ENCODE measurements at regions not wholly inside any gene's neighbourhood (a gene's known extent, or its start where the extent isn't known, plus 50 kb on each side); places are given as distances from the start of the nearest gene placed in this dataset.
"Not testable (repeated sequence)": the region's sequence is repeated elsewhere in the genome, so short reads cannot be mapped to it uniquely, and the experiment has no call there.

DNA sequence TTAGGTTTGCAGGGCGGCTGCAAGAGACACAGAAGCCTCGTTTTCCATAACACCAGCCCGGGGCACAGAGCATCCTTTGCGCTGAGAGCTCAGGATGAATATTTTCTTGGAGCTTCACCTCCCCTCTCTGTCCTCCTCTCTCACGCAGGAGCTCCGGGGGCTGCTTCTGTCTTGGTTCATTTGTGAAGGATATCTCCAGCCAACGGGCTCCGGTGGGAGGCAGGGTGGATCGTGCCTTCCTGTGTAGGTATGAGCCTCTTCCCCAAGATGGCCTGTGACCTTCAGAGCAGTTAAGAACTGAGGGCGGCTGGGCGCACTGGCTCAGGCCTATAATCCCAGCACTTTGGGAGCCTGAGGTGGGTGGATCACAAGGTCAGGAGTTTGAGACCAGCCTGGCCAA, 319.0 kb upstream of the C1orf174 start:
- no peak for TF ChIP-seq PAX5 (IDR thresholded peaks at IDR 0.05; ENCODE audit: insufficient read depth, low read length, severe bottlenecking)
- TF ChIP-seq TAF1 (IDR thresholded peaks at IDR 0.05; ENCODE audit: low read depth, low read length): no peak
- TF ChIP-seq POLR2A (IDR thresholded peaks at IDR 0.05; ENCODE audit: low read depth, low read length): no peak
- TF ChIP-seq POLR2AphosphoS5 (IDR thresholded peaks at IDR 0.05; ENCODE audit: low read depth, low read length): no peak
- no peak for TF ChIP-seq POU2F2 (IDR thresholded peaks at IDR 0.05; ENCODE audit: low read depth, low read length)
- no peak for TF ChIP-seq SPI1 (IDR thresholded peaks at IDR 0.05; ENCODE audit: low read depth, low read length)
- FAIRE-seq (no peak), DNase-seq (ENCODE audit: insufficient read length, low spot score) (no peak)

DNA sequence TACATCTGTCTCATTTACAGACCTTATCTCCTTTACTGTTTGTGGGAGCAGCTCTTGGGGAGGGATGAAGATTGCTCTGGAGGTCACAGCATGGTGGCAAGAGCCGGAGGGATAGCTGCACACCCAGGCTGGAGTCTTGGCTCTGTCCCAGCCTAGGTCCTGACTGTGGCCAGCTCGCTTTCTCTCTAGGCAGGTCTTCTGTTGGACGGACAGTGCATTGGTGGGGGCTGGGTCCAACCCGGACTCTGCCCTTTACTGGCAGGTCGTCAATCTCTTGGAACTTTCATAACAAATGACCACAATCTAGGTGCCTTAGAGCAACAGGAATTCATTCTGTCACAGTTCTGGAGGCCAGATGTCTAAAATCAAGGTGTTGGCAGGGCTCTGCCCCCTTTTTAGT, 319.8 kb upstream of the C1orf174 start:
- TF ChIP-seq TAF1 (IDR thresholded peaks at IDR 0.05; ENCODE audit: low read depth, low read length) (no peak), PAX5 (IDR thresholded peaks at IDR 0.05; ENCODE audit: insufficient read depth, low read length, severe bottlenecking) (no peak), POLR2A (IDR thresholded peaks at IDR 0.05; ENCODE audit: low read depth, low read length) (no peak), POLR2AphosphoS5 (IDR thresholded peaks at IDR 0.05; ENCODE audit: low read depth, low read length) (no peak), POU2F2 (IDR thresholded peaks at IDR 0.05; ENCODE audit: low read depth, low read length) (no peak), SPI1 (IDR thresholded peaks at IDR 0.05; ENCODE audit: low read depth, low read length) (no peak)
- no peak for DNase-seq (ENCODE audit: insufficient read length, low spot score)
- FAIRE-seq: no peak

DNA sequence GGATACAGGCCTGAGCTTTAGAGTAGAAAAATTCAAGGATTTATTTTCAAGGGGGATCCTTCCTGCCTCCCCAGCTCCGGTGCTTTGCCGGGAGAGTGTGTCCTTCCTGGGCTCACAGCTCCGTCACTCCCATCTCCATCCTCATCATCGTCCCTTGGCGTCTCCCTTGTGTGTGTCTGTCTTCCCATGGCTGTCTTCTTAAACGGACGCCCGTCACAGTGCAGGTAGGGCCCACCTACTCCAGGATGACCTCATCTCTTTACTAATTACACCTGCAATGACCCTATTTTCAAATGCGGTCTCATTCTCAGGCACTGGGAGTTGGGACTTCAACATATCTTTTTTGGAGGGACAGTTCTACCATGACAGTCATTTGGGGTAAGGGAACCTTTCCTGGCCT, 320.3 kb upstream of the C1orf174 start:
- no peak for DNase-seq (ENCODE audit: insufficient read length, low spot score)
- no peak for FAIRE-seq
- no peak for TF ChIP-seq TAF1 (IDR thresholded peaks at IDR 0.05; ENCODE audit: low read depth, low read length)
- TF ChIP-seq PAX5 (IDR thresholded peaks at IDR 0.05; ENCODE audit: insufficient read depth, low read length, severe bottlenecking): no peak
- TF ChIP-seq SPI1 (IDR thresholded peaks at IDR 0.05; ENCODE audit: low read depth, low read length): no peak
- no peak for TF ChIP-seq POLR2A (IDR thresholded peaks at IDR 0.05; ENCODE audit: low read depth, low read length)
- no peak for TF ChIP-seq POLR2AphosphoS5 (IDR thresholded peaks at IDR 0.05; ENCODE audit: low read depth, low read length)
- TF ChIP-seq POU2F2 (IDR thresholded peaks at IDR 0.05; ENCODE audit: low read depth, low read length): no peak

DNA sequence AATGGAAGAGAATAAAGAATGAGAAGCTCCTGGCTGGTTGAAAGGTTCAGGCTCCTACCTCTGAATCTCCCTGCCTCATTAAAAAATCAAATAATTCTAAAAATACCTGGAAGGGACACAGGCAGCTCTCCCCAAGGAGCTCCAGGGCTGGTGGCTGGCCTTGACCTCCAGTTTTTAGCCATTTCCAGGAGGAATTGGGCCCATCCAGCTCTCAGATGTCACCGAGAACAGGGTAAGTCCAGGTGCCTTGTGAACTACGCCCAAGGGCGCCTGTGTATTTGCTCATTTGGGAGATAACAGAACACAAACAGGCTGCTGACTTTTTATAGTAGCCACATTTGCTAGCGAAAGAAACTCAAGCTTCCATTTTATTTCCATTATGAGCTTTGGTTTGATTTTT, 321.0 kb upstream of the C1orf174 start:
- FAIRE-seq (no peak), DNase-seq (ENCODE audit: insufficient read length, low spot score) (no peak)
- TF ChIP-seq POU2F2 (IDR thresholded peaks at IDR 0.05; ENCODE audit: low read depth, low read length): no peak
- no peak for TF ChIP-seq PAX5 (IDR thresholded peaks at IDR 0.05; ENCODE audit: insufficient read depth, low read length, severe bottlenecking)
- TF ChIP-seq POLR2AphosphoS5 (IDR thresholded peaks at IDR 0.05; ENCODE audit: low read depth, low read length): no peak
- no peak for TF ChIP-seq POLR2A (IDR thresholded peaks at IDR 0.05; ENCODE audit: low read depth, low read length)
- TF ChIP-seq TAF1 (IDR thresholded peaks at IDR 0.05; ENCODE audit: low read depth, low read length): no peak
- no peak for TF ChIP-seq SPI1 (IDR thresholded peaks at IDR 0.05; ENCODE audit: low read depth, low read length)

DNA sequence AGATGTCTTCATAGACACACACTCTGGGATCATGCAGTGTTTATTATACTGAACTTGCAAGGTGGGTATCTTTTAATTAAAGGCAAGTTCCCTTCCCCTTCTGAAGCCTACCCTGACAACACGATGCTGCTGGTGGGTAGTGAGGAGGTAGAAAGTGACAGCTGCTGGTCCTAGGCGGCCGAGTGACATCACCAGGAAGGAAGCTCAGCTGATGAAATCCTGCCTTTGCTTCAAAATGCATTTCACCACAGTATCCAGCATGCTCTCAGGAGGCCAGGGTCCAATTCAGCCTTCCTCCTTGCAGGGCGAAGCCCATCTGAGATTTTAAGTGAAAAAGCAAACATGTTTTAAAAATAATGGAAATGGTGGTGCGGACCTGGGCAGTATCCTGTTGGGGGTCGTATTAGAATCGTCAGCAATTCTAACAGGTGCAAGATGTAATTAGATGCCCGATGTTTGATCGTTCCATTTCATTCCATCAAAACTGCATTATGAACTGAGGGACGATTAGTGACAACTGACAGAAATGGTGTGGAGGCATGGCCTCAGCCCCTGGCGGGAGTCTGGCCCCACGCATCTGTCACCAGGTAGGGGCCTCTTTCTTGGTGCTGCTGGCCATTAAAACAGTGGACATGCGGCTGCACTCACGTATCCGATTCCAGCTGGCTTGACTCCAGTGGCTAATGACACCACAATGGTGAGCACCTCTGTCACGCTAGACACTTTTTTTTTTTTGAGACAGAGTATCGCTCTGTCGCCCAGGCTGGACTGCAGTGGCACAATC, 324.8 kb upstream of the C1orf174 start:
- TF ChIP-seq SPI1 (IDR thresholded peaks at IDR 0.05; ENCODE audit: low read depth, low read length) (no peak), POU2F2 (IDR thresholded peaks at IDR 0.05; ENCODE audit: low read depth, low read length) (no peak), POLR2AphosphoS5 (IDR thresholded peaks at IDR 0.05; ENCODE audit: low read depth, low read length) (no peak), TAF1 (IDR thresholded peaks at IDR 0.05; ENCODE audit: low read depth, low read length) (no peak), PAX5 (IDR thresholded peaks at IDR 0.05; ENCODE audit: insufficient read depth, low read length, severe bottlenecking) (no peak)
- FAIRE-seq (no peak), DNase-seq (ENCODE audit: insufficient read length, low spot score) (no peak)

- no peak for DNase-seq (ENCODE audit: insufficient read length, low spot score)
- no peak for FAIRE-seq
- TF ChIP-seq POU2F2 (IDR thresholded peaks at IDR 0.05; ENCODE audit: low read depth, low read length) (no peak), POLR2A (IDR thresholded peaks at IDR 0.05; ENCODE audit: low read depth, low read length) (no peak), POLR2AphosphoS5 (IDR thresholded peaks at IDR 0.05; ENCODE audit: low read depth, low read length) (no peak), PAX5 (IDR thresholded peaks at IDR 0.05; ENCODE audit: insufficient read depth, low read length, severe bottlenecking) (no peak), TAF1 (IDR thresholded peaks at IDR 0.05; ENCODE audit: low read depth, low read length) (no peak), SPI1 (IDR thresholded peaks at IDR 0.05; ENCODE audit: low read depth, low read length) (no peak)
Measured at GRCh38 chr1:4227986-4228385, 327.9 kb upstream of the C1orf174 start.

GRCh38 chr1:4253935-4254334, 353.9 kb upstream of the C1orf174 start:
- DNase-seq (ENCODE audit: insufficient read length, low spot score) (no peak), FAIRE-seq (no peak)
- TF ChIP-seq POLR2AphosphoS5 (IDR thresholded peaks at IDR 0.05; ENCODE audit: low read depth, low read length) (no peak), PAX5 (IDR thresholded peaks at IDR 0.05; ENCODE audit: insufficient read depth, low read length, severe bottlenecking) (no peak), POLR2A (IDR thresholded peaks at IDR 0.05; ENCODE audit: low read depth, low read length) (no peak), SPI1 (IDR thresholded peaks at IDR 0.05; ENCODE audit: low read depth, low read length) (no peak), TAF1 (IDR thresholded peaks at IDR 0.05; ENCODE audit: low read depth, low read length) (no peak), POU2F2 (IDR thresholded peaks at IDR 0.05; ENCODE audit: low read depth, low read length) (no peak)

DNA sequence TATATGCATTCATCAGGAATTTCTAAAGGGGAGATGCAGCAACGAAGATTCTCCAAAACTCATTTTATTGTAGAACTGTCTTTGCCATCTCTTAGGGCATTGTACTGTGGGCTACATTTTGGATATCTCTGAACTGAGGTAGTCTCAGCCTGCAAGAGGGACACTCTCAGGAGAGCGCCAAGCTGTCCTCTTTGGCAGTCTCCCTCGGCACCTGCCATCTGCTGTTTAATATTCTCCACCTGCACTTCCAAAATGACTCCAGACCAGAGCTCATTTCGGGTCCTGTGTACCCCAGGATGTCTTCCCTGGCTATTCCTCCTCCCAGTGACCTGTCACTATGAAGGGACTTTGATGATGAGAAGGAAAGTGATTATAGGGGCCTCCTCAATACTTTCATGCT, 356.3 kb upstream of the C1orf174 start:
- DNase-seq (ENCODE audit: insufficient read length, low spot score) (no peak), FAIRE-seq (no peak)
- TF ChIP-seq SPI1 (IDR thresholded peaks at IDR 0.05; ENCODE audit: low read depth, low read length) (no peak), POLR2A (IDR thresholded peaks at IDR 0.05; ENCODE audit: low read depth, low read length) (no peak), PAX5 (IDR thresholded peaks at IDR 0.05; ENCODE audit: insufficient read depth, low read length, severe bottlenecking) (no peak), POLR2AphosphoS5 (IDR thresholded peaks at IDR 0.05; ENCODE audit: low read depth, low read length) (no peak), POU2F2 (IDR thresholded peaks at IDR 0.05; ENCODE audit: low read depth, low read length) (no peak), TAF1 (IDR thresholded peaks at IDR 0.05; ENCODE audit: low read depth, low read length) (no peak)

DNA sequence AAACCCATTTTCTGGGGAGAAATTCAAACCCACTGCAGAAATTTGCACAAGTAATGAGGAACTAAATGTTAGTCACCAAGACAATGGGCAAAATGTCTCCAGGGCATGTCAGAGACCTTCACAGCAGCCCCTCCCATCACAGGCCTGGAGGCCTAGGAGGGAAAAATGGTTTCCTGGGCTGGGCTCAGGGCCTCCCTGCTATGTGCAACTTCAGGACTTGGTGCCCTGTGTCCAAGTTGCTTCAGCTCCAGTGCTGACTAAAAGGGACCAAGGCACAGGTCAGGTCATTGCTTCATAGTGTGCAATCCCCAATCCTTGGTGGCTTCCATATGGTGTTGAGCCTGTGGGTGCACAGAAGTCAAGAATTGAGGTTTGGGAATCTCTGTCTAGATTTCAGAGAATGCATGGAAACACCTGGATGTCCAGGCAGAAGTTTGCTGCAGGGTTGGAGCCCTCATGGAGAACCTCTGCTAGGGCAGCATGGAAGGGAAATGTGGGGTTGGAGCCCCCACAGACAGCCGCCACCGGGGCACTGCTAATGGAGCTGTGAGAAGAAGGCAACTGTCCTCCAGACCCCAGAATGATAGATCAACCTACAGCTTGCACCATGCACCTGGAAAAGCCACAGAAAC, 358.2 kb upstream of the C1orf174 start:
- not testable (repeated sequence) for FAIRE-seq; DNase-seq (ENCODE audit: insufficient read length, low spot score)
